ENCODE measurements at regions not wholly inside any gene's neighbourhood (a gene's known extent, or its start where the extent isn't known, plus 50 kb on each side); places are given as distances from the start of the nearest gene placed in this dataset.

DNA sequence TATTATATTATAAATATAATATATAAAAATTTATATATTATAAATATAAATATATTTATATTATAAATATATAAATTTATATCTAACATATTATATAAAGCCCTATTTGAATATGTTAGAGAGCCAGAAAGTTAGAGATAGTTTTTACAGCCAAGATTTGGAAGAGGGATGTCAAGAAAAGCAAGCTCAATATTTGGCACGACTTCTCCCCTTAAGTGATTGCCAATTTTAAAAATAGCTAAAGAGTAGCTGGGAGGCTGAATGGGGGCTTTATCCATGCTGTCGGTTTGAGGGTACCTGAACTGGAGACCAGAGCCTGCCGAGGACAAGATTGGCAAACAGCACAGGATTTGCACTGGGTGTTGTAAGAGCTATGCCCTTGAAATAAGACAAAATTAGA lies 180.9 kb upstream of the GYPC start:
- H3K36me3 ChIP-seq (replicated peaks; ENCODE audit: insufficient read depth, low read length): no peaks in the 10 kb centered on the region

DNA sequence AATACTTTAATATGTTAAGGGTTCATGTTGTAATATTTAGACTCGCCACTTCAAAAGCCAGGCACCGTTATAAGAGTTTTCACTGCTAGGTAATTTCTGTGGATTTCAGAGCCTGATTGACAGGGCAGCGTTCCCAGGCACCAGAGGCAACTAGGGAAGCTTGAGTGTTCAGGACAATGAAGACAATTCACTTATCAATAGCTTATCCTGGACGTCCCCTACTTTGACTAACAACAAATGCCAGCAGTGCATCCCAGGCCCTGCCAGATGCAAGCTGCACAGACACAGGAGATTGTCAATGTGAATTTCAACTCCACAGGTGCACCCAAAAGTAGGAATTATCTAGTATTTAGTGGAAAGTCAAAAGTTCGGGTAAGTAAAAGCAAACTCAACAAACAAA lies 179.3 kb upstream of the GYPC start:
- no peak overlapping the region for H3K4me3 ChIP-seq (ENCODE audit: low read length)
- no peak overlapping the region for H3K9ac ChIP-seq (ENCODE audit: low read length)
- no peaks in the 10 kb centered on the region for H3K9me3 ChIP-seq (replicated peaks; ENCODE audit: insufficient read depth, low read length)
- no peaks in the 10 kb centered on the region for H4K20me1 ChIP-seq (ENCODE audit: insufficient read depth, low read length)
- H3F3A ChIP-seq (ENCODE audit: insufficient read depth, low read length): no peaks in the 10 kb centered on the region
- no peaks in the 10 kb centered on the region for H3K36me3 ChIP-seq (replicated peaks; ENCODE audit: insufficient read depth, low read length)
- no peaks in the 10 kb centered on the region for H3K4me1 ChIP-seq (ENCODE audit: low read length)
- TF ChIP-seq CTCF (IDR thresholded peaks at IDR 0.05; ENCODE audit: low read length) (no peak), EZH2phosphoT487 (IDR thresholded peaks at IDR 0.05; ENCODE audit: low read length) (no peak), EZH2 (optimal IDR thresholded peaks at IDR 0.05; ENCODE audit: low read depth, low read length) (no peak)
- no peak overlapping the region for H2AFZ ChIP-seq (ENCODE audit: low read length)
- DNase-seq: no peak
- H3K79me2 ChIP-seq (ENCODE audit: low read length): no peaks in the 10 kb centered on the region
- no peak overlapping the region for H3K4me2 ChIP-seq (ENCODE audit: low read depth, low read length)
- H3K27me3 ChIP-seq (replicated peaks; ENCODE audit: insufficient read depth, low read length): no peaks in the 10 kb centered on the region
- H3K27ac ChIP-seq (ENCODE audit: low read length): no peak overlapping the region
- no peaks in the 10 kb centered on the region for H3K9me2 ChIP-seq (replicated peaks; ENCODE audit: insufficient read depth, low read length)

More for the DNA sequence above, 180.9 kb upstream of the GYPC start:
- no peak overlapping the region for H2AFZ ChIP-seq (ENCODE audit: low read length)
- H4K20me1 ChIP-seq (ENCODE audit: insufficient read depth, low read length): no peaks in the 10 kb centered on the region
- no peaks in the 10 kb centered on the region for H3K79me2 ChIP-seq (ENCODE audit: low read length)
- H3K9ac ChIP-seq (ENCODE audit: low read length): no peak overlapping the region
- H3F3A ChIP-seq (ENCODE audit: insufficient read depth, low read length): no peaks in the 10 kb centered on the region
- TF ChIP-seq CTCF (IDR thresholded peaks at IDR 0.05; ENCODE audit: low read length) (no peak), EZH2phosphoT487 (IDR thresholded peaks at IDR 0.05; ENCODE audit: low read length) (no peak), EZH2 (optimal IDR thresholded peaks at IDR 0.05; ENCODE audit: low read depth, low read length) (no peak)
- no peaks in the 10 kb centered on the region for H3K9me2 ChIP-seq (replicated peaks; ENCODE audit: insufficient read depth, low read length)
- H3K9me3 ChIP-seq (replicated peaks; ENCODE audit: insufficient read depth, low read length): no peaks in the 10 kb centered on the region
- no peak overlapping the region for H3K4me3 ChIP-seq (ENCODE audit: low read length)
- H3K4me1 ChIP-seq (ENCODE audit: low read length): no peaks in the 10 kb centered on the region
- H3K27ac ChIP-seq (ENCODE audit: low read length): no peak overlapping the region
- no peak for DNase-seq
- no peak overlapping the region for H3K4me2 ChIP-seq (ENCODE audit: low read depth, low read length)
- H3K27me3 ChIP-seq (replicated peaks; ENCODE audit: insufficient read depth, low read length): no peaks in the 10 kb centered on the region

GRCh38 chr2:126480033-126480432 lies 175.9 kb upstream of the GYPC start:
- Histone ChIP-seq H3K9me3 (replicated peaks; ENCODE audit: insufficient read depth, low read length) (no peaks in the 10 kb centered on the region), H2AFZ (ENCODE audit: low read length) (no peak overlapping the region), H3K9me2 (replicated peaks; ENCODE audit: insufficient read depth, low read length) (no peaks in the 10 kb centered on the region), H4K20me1 (ENCODE audit: insufficient read depth, low read length) (no peaks in the 10 kb centered on the region), H3K36me3 (replicated peaks; ENCODE audit: insufficient read depth, low read length) (no peaks in the 10 kb centered on the region), H3K27me3 (replicated peaks; ENCODE audit: insufficient read depth, low read length) (no peaks in the 10 kb centered on the region), H3F3A (ENCODE audit: insufficient read depth, low read length) (no peaks in the 10 kb centered on the region), H3K27ac (ENCODE audit: low read length) (no peak overlapping the region), H3K79me2 (ENCODE audit: low read length) (no peaks in the 10 kb centered on the region), H3K4me3 (ENCODE audit: low read length) (no peak overlapping the region), H3K9ac (ENCODE audit: low read length) (no peak overlapping the region), H3K4me1 (ENCODE audit: low read length) (no peaks in the 10 kb centered on the region), H3K4me2 (ENCODE audit: low read depth, low read length) (no peak overlapping the region)
- no peak for DNase-seq
- no peak for TF ChIP-seq CTCF (IDR thresholded peaks at IDR 0.05; ENCODE audit: low read length)
- TF ChIP-seq EZH2phosphoT487 (IDR thresholded peaks at IDR 0.05; ENCODE audit: low read length): no peak
- TF ChIP-seq EZH2 (optimal IDR thresholded peaks at IDR 0.05; ENCODE audit: low read depth, low read length): no peak
